GM13977 (cell line): ENCODE measurements at regions not wholly inside any gene's neighbourhood (a gene's known extent, or its start where the extent isn't known, plus 50 kb on each side); places are given as distances from the start of the nearest gene placed in this dataset.
"Not testable (repeated sequence)": the region's sequence is repeated elsewhere in the genome, so short reads cannot be mapped to it uniquely, and the experiment has no call there.

Experiments used
- DNase-seq: peaks from one replicate; pipeline ENCODE4 v3.0.0; 2012; ENCODE audit warnings: low spot score
- in situ Hi-C: fragments of 300-500 bp; cut with MboI; formaldehyde crosslinking; loops from one replicate; pipeline ENCODE4 v1.12.0; 2022; ENCODE audit warnings: low sequenced_read_pairs, low pct_unique_long_range_greater_than_20kb, mixed read lengths, inconsistent platforms; ENCODE audit not compliant: unreplicated experiment
- TF ChIP-seq, protein P1 (sequence below): IDR thresholded peaks from 2 replicates; pipeline ENCODE4 v1.5.1; 2012; ENCODE audit warnings: mild to moderate bottlenecking, control low read depth; ENCODE audit not compliant: insufficient read depth; ENCODE audit errors: extremely low read depth, missing control alignments

DNA sequence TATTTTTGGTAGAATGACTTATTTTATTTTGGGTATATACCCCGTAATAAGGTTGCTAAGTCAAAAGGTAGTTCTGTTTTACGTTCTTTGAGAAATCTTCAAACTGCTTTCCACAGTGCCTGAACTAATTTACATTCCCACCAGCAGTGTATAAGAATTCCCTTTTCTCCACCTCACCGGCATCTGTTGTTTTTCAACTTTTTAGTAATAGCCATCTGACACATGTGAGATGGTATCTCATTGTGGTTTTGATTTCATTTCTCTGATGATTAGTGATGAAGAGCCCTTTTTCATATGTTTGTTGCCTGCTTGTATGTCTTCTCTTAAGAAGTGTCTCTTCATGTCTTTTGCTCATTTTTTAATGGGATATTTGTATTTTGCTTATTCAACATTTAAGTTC is 215.2 kb upstream of the TFPI start:
- TF ChIP-seq, protein P1, sequence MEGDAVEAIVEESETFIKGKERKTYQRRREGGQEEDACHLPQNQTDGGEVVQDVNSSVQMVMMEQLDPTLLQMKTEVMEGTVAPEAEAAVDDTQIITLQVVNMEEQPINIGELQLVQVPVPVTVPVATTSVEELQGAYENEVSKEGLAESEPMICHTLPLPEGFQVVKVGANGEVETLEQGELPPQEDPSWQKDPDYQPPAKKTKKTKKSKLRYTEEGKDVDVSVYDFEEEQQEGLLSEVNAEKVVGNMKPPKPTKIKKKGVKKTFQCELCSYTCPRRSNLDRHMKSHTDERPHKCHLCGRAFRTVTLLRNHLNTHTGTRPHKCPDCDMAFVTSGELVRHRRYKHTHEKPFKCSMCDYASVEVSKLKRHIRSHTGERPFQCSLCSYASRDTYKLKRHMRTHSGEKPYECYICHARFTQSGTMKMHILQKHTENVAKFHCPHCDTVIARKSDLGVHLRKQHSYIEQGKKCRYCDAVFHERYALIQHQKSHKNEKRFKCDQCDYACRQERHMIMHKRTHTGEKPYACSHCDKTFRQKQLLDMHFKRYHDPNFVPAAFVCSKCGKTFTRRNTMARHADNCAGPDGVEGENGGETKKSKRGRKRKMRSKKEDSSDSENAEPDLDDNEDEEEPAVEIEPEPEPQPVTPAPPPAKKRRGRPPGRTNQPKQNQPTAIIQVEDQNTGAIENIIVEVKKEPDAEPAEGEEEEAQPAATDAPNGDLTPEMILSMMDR: no peak
- in situ Hi-C loops: no loop called here
- DNase-seq: no peak

DNA sequence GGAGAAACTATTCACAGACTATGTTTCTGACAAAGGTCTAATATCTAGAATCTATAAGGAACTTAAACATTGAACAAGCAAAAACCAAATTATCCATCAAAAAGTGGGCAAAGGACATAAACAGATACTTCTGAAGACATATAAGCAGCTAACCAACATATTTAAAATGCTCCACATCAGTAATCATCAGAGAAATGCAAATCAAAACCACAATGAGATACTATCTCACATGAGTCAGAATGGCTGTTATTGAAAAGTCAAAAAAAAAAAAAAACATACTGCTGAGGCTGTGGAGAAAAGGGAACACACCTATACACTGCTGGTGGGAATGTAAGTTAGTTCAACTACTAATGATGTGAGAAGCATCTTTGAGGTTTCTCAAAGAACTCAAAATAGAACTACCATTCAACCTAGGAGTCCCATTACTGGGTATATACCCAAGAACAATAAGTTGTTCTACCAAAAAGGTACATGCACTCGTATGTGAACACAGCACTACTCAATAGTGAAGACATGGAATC is 220.4 kb upstream of the TFPI start:
- in situ Hi-C loops: no loop called here
- DNase-seq: no peak
- TF ChIP-seq, protein P1: no peak

DNA sequence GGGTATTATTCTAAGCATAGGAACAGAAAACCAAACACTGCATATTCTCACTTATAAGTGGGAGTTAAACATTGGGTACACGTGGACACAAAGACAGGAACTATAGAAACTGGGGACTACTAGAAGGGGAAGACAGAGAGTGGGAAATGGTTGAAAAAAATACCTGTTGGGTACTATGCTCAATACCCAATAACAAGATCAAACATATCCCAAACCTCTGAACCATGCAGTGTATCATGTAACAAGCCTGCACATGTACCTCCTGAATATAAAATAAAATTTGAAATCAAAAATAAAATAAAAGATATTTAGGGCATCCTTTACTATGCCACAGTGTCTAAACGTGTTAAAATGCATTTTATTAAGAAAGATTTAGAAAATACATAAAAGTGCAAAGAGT is 221.0 kb upstream of the TFPI start:
- TF ChIP-seq, protein P1: no peak
- DNase-seq: no peak
- in situ Hi-C loops: no loop called here

DNA sequence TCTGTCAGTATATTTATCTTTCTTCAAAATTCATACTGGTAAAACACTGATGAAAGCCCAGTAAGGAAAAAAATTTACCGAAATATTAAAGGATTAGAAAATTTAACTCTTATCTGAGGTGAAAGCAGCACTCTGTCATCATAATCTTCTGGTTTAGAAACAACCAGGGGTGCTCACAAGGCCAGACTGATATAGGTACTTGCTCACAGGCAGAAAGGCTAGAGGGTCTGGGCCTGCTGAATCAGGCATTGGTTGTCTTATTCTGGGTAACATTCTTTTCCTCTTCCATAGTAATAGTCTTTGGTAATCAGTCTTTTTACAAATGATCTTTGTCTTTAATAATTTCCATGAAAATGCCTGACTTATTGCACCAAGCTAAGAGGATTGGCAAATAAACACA is 221.4 kb upstream of the TFPI start:
- in situ Hi-C loops: no loop called here
- TF ChIP-seq, protein P1: no peak
- DNase-seq: no peak

DNA sequence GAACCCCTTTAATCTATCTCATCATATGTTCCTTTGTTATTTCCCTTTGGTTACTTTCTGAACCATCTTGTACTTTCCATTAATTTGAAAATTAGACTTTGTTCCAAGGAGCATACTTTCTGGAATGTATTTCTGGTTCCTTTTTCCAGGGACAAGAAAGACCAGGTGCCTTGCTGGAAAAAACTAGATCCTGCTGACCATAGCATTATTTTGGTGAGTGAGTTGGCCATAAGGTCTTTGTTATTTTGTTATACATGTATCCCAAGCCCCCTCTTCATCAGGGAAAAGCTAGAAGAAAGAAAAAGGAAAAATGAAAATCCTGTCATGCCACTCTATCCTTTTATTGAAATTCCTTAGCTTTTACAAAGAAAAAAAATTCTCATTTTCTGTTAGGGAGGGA is 228.1 kb upstream of the TFPI start:
- no peak for DNase-seq
- TF ChIP-seq, protein P1: no peak
- in situ Hi-C loops: no loop called here

DNA sequence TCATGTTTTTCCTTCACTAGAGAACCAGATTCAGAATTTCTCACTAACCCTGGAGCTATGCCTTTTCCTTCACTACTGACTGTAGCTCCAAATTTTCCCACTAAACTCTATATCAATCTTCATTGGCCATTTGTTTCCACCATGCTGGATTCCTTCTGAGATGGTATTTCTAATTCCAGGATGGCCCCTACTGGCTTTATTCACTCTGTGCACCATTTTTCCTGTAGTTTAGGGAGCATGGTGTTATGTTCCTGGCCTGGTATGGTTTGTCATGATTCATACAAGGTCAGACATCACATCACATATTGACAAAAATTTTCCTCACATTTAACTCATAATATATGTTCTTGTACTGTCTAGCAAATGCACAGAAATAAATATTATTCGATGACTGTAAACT is 229.2 kb upstream of the TFPI start:
- TF ChIP-seq, protein P1: no peak
- in situ Hi-C loops: no loop called here
- DNase-seq: no peak

DNA sequence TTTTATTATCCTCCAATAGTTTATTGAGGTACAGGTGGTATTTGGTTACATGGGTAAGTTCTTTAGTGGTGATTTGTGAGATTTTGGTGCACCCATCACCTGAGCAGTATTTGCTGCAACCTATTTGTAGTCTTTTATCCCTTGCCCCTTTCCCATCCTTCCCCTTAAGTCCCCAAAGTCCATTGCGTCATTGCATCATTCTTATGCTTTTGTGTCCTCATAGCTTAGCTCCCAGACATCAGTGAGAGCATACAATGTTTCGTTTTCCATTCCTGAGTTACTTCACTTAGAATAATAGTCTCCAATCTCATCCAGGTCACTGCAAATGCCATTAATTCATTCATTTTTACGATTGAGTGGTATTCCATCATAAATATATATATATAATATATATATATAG is 229.9 kb upstream of the TFPI start:
- in situ Hi-C loops, DNase-seq: not testable (repeated sequence)
